NCI-H526 (cell line): ENCODE measurements at regions not wholly inside any gene's neighbourhood (a gene's known extent, or its start where the extent isn't known, plus 50 kb on each side); places are given as distances from the start of the nearest gene placed in this dataset.
A peak's percentile ranks its signal among the peaks of the same experiment; 100 is the strongest.

ENCODE experiments used
- DNase-seq, 2 experiments: peaks; one replicate each; lab custom pipeline; 2025; lab: John Stamatoyannopoulos, UW

DNA sequence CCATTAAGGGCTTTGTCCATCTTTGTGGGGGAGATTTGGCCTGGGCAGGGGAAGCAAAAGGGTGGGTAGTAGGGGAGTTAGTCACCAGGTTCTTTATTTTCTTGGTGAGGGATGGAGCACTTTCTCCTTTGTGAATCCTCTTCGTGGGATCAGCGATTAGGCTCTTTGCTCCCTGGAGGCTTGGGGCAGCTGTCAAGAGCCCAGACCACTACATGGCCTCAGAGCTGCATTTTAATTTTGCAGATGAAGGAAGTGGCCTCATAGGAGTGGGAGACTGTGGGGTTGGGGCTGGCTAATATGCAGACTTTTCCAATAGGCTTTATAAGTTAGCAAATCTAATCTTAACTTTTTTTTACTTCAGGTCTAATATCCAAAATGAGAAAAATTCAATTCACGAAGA lies 168.1 kb upstream of the DEFB112 start:
- DNase-seq, result peak; percentile 46 to 63

- DNase-seq, result no peak
These were observed 186.4 kb upstream of the DEFB112 start for GRCh38 chr6:50236164-50236563.

DNA sequence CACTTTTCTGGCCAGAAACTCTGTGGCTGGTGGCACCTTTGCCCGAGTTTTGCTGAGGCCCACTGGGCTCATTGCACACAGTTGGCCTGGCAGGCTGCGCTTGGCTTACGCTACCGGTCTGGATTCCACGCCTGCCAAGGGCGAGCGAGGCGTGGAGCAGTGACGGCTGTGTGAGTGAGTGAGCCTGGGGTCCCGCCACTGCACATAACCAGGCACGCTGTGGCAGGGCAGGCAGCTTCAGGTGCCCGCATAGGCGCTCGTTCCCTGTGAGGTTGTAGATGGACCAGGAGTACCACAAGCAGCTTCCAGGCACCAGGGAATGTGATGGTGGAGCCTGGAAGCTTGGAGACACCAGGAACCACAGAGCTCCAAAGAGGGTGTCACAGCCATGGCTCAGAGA lies 190.1 kb upstream of the DEFB112 start:
- DNase-seq, result no peak

DNA sequence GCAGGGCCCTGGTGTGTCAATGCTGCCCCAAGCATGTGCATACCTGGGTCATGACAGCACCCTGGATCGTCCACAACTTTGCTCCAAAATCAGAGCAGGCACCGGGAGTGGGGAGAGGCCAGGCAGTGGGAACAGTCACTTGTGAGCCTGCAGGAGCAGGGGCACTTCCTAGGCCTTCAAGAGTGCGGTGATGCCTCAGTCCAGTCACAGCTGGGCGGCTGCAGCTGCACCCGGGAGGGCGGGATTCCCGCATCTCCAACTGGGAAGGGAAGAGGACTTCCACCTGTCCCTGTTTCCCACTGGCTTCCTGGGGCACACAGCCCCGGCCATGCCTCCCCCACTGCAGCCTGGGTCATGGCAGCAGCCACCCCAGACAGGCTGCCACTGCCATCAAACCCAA lies 191.3 kb upstream of the DEFB112 start:
- no peak for DNase-seq

DNA sequence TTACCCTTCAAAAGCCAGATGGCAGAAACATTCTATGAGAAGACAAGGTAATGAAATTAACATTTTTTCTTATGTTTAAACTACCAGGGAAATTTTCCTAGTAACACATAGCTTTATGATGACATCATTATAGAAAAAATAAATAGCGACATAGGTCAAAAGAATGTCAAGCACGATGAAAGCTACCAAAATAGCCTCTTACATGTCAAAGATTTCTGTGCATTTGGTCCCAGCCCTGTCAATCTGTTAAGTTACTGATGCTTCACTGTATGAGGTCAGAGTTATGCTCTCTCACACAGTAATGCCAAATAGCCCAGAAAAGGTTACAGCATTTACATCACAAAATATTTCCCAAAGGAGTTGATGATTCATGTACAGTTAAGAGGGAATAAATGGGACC lies 199.8 kb upstream of the DEFB112 start:
- DNase-seq, result no peak

DNA sequence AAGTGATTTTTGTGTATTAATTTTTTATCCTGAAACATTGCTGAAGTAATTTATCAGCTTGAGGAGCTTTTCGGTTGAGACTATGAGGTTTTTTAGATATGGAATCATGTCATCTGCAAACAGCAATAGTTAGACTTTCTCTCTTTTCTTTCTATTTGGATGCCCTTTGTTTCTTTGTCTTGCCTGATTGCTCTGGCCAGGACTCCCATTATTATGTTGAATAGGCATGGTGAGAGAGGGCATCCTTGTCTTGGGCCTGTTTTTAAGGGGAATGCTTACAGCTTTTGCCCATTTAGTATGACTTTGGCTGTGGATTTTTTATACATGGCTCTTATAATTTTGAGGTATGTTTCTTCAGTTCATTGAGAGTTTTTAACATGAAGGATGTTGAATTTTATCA lies 207.6 kb upstream of the DEFB112 start:
- no peak for DNase-seq

DNA sequence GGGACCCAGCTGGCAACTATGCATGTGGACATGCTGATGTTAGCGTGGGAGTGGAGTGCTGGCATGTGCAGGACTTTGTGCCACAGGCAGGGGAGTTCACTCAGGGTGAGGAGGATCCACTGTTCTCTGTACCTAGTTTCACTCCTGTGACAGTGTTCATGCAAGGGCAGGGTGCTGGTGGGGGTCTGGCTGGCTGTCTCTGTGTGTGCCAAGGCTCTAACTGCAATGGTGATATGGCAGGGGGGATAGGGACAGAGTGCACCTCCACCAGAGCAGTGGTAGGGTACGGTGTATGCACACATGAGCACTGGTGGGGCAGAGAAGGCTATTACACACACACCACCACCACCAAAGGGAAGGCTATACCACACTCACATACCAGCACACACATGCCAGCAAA lies 210.2 kb upstream of the DEFB112 start:
- no peak for DNase-seq

GRCh38 chr6:50264995-50265571 lies 215.4 kb upstream of the DEFB112 start:
- peak; percentile 12 to 59 for DNase-seq

DNA sequence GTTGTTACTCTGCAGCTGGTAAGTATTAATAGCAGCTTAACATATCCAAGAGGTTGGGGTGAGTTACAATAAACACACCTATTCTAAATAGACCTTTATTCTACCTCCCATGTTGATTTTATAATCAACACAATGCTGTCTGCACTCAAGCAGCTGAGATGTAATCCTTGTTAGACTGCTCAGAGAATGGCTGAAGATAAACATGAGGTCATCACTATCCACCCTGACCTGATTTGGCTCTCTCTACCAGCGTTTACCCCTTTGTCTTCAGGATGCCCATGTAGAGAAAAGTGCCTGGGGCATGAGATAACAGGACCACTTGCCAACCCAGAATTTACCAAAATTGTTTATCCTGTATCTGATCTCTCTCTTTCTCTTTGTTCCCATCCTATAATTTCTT lies 220.7 kb upstream of the DEFB112 start:
- DNase-seq, result no peak

GRCh38 chr6:50271266-50271665 lies 221.5 kb upstream of the DEFB112 start:
- no peak for DNase-seq

- no peak for DNase-seq
These were observed 222.1 kb upstream of the DEFB112 start for GRCh38 chr6:50271817-50272216.

GRCh38 chr6:50272611-50273010 lies 222.9 kb upstream of the DEFB112 start:
- no peak for DNase-seq

GRCh38 chr6:50276771-50277261 lies 227.1 kb upstream of the DEFB112 start:
- DNase-seq, result no peak

- no peak for DNase-seq
These were observed 228.0 kb upstream of the DEFB112 start for GRCh38 chr6:50277774-50278173.

DNA sequence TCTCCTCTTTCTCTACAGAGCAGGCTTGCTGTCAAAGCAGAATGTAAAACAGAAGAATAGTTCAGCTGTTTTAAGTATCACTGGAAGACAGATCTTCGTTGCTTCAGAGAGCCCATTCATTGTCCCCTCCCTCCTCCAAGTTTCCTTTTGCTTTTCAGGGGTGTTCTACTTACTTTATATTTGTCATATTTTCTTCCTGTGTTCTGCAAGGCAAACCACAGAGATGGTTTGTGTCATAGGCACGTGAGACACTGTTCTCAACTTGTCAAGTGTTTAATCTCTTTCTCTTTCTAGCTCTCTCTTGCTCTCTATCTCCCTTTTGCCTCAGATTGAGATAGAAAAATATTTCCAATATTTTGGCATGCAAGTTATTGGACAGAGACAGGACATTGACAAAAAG lies 228.9 kb upstream of the DEFB112 start:
- DNase-seq, result no peak

DNA sequence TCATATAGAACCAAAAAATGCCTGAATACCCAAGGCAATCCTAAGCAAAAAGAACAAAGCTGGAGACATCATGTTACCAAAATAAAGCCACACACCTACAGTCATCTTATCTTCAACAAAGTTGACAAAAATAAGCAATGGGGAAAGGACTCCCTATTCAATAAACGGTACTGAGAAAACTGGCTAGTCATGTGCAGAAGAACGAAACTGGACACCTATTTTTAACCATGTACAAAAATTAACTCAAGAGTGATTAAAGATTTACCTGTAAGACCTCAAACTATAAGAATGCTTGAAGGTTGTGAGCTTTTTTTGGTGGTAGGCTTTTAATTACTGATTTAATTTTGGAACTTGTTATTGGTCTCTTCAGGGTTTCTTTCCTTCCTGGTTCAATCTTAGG lies 236.0 kb upstream of the DEFB112 start:
- no peak for DNase-seq

GRCh38 chr6:50288241-50288640 lies 238.5 kb upstream of the DEFB112 start:
- DNase-seq, result no peak

DNA sequence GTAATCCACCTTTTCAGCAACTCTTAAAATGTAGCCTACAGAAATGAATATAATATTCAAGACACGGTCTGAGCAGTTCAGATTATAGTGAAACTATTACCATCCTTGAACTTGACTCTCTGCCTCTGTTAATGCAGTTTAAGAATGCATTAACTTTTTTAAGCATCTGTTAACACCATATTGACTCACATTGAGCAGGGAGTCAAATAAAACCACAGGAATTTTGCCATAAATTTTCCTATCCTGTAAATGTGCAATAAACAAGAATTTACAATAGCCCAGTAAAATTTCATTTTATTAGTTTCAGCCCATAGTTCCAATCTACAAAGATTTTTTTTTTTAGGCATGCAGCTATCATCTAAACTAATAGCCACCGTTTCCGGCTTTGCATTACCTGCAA lies 239.2 kb upstream of the DEFB112 start:
- no peak for DNase-seq

DNA sequence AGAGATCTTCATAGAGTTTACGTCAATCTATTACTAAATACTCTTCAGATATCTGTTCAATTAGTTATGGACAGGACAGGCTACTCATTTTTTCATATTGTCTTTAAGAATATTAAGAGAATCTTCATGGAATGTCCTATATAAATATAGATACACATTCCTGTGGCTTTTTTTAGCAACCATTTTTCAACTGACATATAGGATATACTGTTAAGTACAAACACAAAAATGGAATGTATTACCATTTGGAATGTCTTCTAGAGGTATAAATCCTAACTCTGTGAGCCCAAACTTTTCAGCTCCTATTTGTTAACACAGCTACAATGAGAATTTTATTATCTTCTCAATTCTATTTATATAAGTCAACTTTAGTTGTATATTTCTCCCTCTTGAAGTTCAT lies 239.6 kb upstream of the DEFB112 start:
- DNase-seq, result no peak

DNA sequence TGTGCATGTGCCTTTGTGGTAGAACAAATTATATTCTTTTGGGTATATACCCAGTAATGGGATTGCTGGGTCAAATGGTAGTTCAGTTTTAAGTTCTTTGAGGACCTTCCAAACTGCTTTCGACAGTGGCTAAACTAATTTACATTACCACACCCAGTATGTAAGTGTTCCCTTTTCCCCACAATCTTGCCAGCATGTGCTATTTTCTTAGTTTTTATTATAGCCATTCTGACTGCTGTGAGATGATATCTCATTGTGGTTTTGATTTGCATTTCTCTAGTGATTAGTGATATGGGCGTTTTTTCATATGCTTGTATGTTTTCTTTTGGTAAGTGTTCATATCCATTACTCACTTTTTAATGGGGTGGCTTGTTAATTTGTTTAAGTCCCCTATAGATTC lies 251.6 kb upstream of the DEFB112 start:
- peak; percentile 37 to 50 for DNase-seq

DNA sequence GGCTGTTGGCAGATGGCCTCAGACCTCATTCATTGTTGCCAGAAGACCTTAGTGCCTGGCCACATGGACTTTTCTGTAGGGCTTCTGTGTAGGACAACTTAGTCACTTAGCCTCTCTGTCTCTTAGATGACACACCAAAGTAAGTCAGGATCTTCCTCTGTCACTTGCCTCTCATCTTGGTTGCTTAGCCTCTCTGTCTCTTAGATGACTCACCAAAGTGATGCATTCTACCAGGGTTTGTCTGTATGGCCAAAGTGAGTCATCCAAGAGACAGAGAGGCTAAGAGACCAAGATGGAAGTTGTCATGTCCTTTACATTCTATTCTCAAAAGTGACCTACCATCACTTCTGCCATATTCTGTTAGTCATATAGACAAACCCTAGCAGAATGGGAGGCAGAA lies 255.9 kb upstream of the DEFB112 start:
- DNase-seq, result no peak

- DNase-seq, result no peak
These were observed 268.8 kb upstream of the DEFB112 start for GRCh38 chr6:50318536-50318935.

DNA sequence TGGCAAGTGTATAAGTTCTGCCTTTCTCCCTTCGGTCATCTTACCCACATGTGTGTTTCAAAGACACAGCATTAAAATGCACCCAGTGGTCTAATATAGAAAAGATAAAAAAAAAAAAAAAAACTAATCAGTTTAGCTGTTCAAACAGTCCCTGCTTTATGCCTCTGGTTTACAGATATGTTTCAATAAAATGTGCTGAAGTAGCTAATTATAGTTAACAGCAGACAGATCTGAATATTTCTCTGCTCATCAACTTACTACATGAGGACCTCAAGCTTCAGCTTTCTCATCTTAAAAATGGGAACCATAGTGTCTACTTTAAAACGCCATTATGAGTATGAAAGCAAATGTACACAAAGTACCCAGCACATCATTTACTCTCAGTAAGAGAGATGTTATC lies 280.6 kb upstream of the DEFB112 start:
- DNase-seq, result no peak

DNA sequence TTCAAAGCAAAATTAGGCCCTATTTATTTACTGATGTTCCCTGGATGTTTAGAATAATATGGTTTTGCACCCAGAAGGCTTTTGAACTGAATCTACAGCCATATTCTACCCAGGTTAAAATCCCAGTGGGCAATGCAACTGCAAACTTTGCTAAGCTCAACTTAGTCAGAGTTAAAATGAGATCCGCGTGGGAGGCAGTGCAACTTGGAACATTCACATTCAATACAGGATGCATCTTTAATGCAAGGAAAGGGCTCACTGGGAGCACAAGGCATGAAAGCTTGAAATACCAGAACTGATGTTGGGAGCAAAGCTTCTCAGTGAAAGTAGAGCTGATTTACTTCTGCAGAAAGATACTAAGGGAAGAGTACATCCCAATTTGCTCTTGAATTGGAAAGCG lies 281.2 kb upstream of the DEFB112 start:
- DNase-seq, result no peak

DNA sequence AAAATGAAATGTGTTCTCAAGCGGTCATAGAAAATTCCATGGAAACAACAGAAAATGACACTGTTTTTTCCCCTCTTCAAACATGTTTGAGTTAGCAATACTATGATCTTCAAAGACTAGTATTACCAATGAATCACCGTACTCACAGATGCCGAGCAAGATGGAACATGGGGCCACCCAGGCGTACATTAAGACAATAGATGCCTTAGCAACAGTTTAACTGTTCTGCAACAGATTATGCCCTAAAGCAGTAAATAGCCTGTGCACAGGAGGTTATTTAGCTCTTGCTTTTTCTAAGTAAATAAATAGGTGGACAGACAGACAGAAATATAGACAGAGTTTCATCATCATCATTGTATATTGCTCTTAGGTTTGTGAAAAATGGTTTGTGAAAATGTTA lies 284.0 kb upstream of the DEFB112 start:
- no peak for DNase-seq
